GM13977 (cell line): ENCODE measurements at regions not wholly inside any gene's neighbourhood (a gene's known extent, or its start where the extent isn't known, plus 50 kb on each side); places are given as distances from the start of the nearest gene placed in this dataset.
"Not testable (repeated sequence)": the region's sequence is repeated elsewhere in the genome, so short reads cannot be mapped to it uniquely, and the experiment has no call there.

Source experiments
- DNase-seq: peaks from one replicate; pipeline ENCODE4 v3.0.0; 2012; ENCODE audit warnings: low spot score
- CTCF ChIP-seq: IDR thresholded peaks from 2 replicates; pipeline ENCODE4 v1.5.1; 2012; ENCODE audit warnings: mild to moderate bottlenecking, control low read depth; ENCODE audit not compliant: insufficient read depth; ENCODE audit errors: extremely low read depth, missing control alignments
- in situ Hi-C: fragments of 300-500 bp; cut with MboI; formaldehyde crosslinking; loops from one replicate; pipeline ENCODE4 v1.12.0; 2022; ENCODE audit warnings: low sequenced_read_pairs, low pct_unique_long_range_greater_than_20kb, mixed read lengths, inconsistent platforms; ENCODE audit not compliant: unreplicated experiment

DNA sequence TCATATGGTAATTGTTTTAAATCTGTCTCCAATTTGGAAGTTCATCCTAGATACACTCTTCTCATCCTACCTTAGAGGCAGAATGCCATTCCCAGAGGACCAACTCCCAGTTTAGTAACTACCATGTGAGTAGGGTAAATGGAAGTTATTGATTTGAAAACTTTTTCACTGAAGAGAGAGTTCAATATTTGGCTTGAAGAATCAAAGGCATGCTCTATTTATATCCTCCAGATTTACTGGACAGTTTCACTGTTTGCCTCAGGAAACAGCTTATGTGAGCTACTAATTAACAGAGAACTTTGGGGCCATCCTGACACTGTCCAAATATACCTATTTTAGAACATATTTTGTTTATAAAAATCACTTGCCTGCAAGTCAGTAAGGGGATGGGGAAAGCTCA is 607.2 kb upstream of the GYPC start:
- no peak for DNase-seq
- in situ Hi-C loops, result no loop called here
- no peak for TF ChIP-seq CTCF

DNA sequence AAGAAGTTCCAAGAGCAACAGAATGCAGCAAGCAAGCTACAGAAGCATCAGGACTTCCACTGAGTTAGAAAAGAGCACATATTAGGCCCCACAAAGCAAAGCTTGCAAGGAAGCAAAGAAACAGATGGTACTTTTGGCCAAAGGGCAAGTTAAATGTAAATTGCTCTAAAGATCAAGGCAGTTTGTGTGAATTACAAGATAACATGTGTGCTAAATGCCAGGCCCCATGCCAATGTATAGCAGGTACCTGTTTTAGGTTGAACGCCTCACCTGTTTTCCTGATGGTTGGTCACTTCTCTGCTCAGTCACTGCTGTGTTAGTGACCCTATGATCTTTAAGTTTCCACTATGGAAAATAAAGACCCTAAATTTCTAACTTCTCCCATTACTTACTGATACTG is 606.5 kb upstream of the GYPC start:
- no peak for DNase-seq
- in situ Hi-C loops, result no loop called here
- TF ChIP-seq CTCF, result no peak

- no peak for TF ChIP-seq CTCF
- no peak for DNase-seq
- in situ Hi-C loops, result no loop called here
These were observed 604.8 kb upstream of the GYPC start for GRCh38 chr2:126050991-126051736.

GRCh38 chr2:126051737-126052240 is 604.2 kb upstream of the GYPC start:
- DNase-seq, in situ Hi-C loops: not testable (repeated sequence)

- in situ Hi-C loops, result no loop called here
- no peak for TF ChIP-seq CTCF
- DNase-seq, result no peak
These were observed 596.6 kb upstream of the GYPC start for GRCh38 chr2:126059379-126059778.

DNA sequence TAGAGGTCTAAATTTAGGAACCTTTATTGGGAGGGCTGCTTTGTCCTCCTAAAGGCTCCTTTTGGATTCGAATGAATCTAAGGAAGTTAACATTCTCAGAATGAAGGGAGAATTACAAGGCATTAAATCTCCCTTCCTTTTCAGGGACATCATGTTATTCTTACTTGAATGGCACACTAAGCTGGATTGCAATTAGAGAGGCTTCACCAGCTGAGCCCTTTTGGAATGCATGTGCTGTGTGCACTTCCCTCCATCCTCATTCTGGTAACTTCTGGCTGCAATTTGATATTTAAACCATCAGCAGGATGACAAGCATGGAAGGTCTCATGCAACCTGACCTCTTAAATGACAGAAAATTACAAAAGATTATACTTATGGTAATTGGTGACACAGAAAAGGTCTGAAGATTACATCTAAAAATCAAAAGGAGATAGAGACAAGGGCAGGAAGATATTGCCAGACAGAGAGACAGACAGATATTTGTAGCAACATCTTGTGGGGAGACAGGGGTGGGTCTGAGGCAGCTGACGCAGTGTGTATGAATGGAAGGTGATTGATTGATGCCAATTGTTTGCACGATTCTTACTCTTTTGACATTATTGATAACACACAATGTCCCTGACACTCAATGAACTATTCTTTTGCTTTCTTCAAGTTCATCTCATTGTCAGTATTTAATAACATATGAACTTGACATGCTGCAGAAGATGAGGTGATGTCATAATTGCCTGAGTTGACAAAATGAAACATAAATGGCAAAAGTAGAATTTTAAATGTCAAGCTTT is 570.8 kb upstream of the GYPC start:
- in situ Hi-C loops, result no loop called here
- no peak for TF ChIP-seq CTCF
- no peak for DNase-seq

DNA sequence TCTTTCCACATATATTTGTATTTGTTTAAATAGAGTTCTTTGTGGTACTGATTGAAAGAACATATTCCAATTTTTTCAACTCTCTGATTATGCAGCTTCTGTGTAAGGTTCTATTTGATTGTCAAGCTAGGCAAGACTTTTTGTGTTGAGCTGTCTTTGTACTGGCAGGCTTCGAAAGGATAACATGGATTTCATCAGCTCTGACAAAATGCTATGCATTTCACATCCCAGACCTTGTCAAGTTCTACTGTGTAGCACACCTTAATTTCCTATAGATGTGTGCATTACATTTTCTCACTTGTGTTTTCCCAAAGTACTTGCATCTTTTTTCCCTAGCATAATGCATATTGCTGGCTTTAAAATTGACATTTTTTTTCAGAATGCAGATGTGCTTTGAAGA is 555.0 kb upstream of the GYPC start:
- DNase-seq, result no peak
- in situ Hi-C loops, result no loop called here
- TF ChIP-seq CTCF, result no peak
